ENCODE measurements at regions not wholly inside any gene's neighbourhood (a gene's known extent, or its start where the extent isn't known, plus 50 kb on each side); places are given as distances from the start of the nearest gene placed in this dataset.

DNA sequence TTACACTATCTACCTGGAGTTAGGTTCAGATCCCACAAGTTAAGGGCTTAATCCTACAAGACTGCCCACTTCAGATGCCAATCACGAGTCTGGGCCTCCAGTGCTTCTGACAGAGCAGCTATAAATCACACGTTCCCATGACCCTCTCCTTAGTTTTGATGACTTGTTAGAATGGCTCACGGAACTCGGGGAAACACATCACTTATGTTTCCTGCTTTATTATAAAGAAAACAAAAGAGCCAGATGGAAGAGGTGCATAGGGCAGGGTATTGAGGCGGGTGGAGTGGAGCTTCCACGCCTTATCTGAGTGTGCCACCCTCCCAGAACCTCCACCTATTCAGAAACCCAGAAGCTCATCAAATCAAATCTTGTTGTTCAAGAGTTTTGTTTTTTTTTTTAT is 170.8 kb downstream of the MOBP start:
- TF ChIP-seq, protein P1, sequence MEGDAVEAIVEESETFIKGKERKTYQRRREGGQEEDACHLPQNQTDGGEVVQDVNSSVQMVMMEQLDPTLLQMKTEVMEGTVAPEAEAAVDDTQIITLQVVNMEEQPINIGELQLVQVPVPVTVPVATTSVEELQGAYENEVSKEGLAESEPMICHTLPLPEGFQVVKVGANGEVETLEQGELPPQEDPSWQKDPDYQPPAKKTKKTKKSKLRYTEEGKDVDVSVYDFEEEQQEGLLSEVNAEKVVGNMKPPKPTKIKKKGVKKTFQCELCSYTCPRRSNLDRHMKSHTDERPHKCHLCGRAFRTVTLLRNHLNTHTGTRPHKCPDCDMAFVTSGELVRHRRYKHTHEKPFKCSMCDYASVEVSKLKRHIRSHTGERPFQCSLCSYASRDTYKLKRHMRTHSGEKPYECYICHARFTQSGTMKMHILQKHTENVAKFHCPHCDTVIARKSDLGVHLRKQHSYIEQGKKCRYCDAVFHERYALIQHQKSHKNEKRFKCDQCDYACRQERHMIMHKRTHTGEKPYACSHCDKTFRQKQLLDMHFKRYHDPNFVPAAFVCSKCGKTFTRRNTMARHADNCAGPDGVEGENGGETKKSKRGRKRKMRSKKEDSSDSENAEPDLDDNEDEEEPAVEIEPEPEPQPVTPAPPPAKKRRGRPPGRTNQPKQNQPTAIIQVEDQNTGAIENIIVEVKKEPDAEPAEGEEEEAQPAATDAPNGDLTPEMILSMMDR (IDR thresholded peaks at IDR 0.05; ENCODE audit: insufficient read depth, low read length): no peak
- no peak for TF ChIP-seq POLR2AphosphoS5 (IDR thresholded peaks at IDR 0.05; ENCODE audit: low read depth)
